HepG2 (cell line): ENCODE measurements at regions not wholly inside any gene's neighbourhood (a gene's known extent, or its start where the extent isn't known, plus 50 kb on each side); places are given as distances from the start of the nearest gene placed in this dataset.

Source experiments
- FOXA1 ChIP-seq, 2 experiments: fragments of 450-650 bp in 1 of 2; sonication (generic) in 1 of 2; formaldehyde crosslinking in 1 of 2; IDR thresholded peaks; 2 replicates each; pipeline versions ENCODE4 v1.4.0 to v1.6.1; 2016 to 2020; ENCODE audit warnings: missing genetic modification reagents in 1 of 2
- MXD1 ChIP-seq: sonication (generic); formaldehyde crosslinking; IDR thresholded peaks from 2 replicates; pipeline ENCODE4 v1.4.0; 2020; ENCODE audit warnings: mild to moderate bottlenecking, missing genetic modification reagents
- PHF20 ChIP-seq: sonication (generic); formaldehyde crosslinking; IDR thresholded peaks from 2 replicates; pipeline ENCODE4 v1.5.0; 2020; ENCODE audit warnings: mild to moderate bottlenecking, missing genetic modification reagents

- TF ChIP-seq FOXA1 (IDR thresholded peaks at IDR 0.05), result no peak
- TF ChIP-seq FOXA1 (CRISPR knock-in tag; IDR thresholded peaks at IDR 0.05), result no peak
- TF ChIP-seq PHF20 (CRISPR knock-in tag), result no peak
- TF ChIP-seq MXD1 (CRISPR knock-in tag), result no peak
Observed at GRCh38 chr20:53741726-53742028, 148.0 kb upstream of the ZNF217 start.
